Transverse colon (tissue), 4 donors: ENCODE measurements at regions not wholly inside any gene's neighbourhood (a gene's known extent, or its start where the extent isn't known, plus 50 kb on each side); places are given as distances from the start of the nearest gene placed in this dataset.
"Not testable (repeated sequence)": the region's sequence is repeated elsewhere in the genome, so short reads cannot be mapped to it uniquely, and the experiment has no call there.

Experiments used
- DNase-seq: peaks from one replicate; pipeline ENCODE4 v3.0.0-alpha.2; 2019
- H3K27ac ChIP-seq, 4 donors: fragments of 200-600 bp; sonication (generic); 2 replicates each; pipeline ENCODE4 v1.5.1; 2016 to 2018; ENCODE audit warnings: inconsistent platforms in 4 of 4
- H3K27me3 ChIP-seq: fragments of 200-600 bp; sonication (generic); 2 replicates; pipeline ENCODE4 v1.5.1; 2017; ENCODE audit warnings: inconsistent platforms
- H3K36me3 ChIP-seq, 4 donors: fragments of 200-600 bp; sonication (generic); 2 replicates each; pipeline ENCODE4 v1.5.1; 2017 to 2019; ENCODE audit warnings: inconsistent platforms in 4 of 4
- H3K4me1 ChIP-seq, 4 donors: fragments of 200-600 bp; sonication (generic); 2 replicates each; pipeline ENCODE4 v1.5.1; 2017 to 2020; ENCODE audit warnings: inconsistent platforms in 4 of 4
- H3K4me3 ChIP-seq, 4 donors: fragments of 200-600 bp; sonication (generic); 1 replicate in 1 of 4; 2 replicates in 3 of 4; pipeline versions ENCODE4 v1.5.1 to v1.6.1; 2017 to 2019; ENCODE audit warnings: inconsistent platforms in 4 of 4
- H3K9me3 ChIP-seq, 2 donors: fragments of 200-600 bp; sonication (generic); 2 replicates each; pipeline ENCODE4 v1.5.1; 2017 to 2019; ENCODE audit warnings: inconsistent platforms in 2 of 2
- CTCF ChIP-seq, 5 experiments: fragments of 200-600 bp in 3 of 5; fragments of 450-650 bp in 2 of 5; sonication (generic) in 3 of 5; IDR thresholded peaks; 1 replicate in 2 of 5; 2 replicates in 3 of 5; pipeline ENCODE4 v1.5.1; 2016 to 2017; ENCODE audit warnings: antibody characterized with exemption in 5 of 5, inconsistent platforms in 3 of 5, mild to moderate bottlenecking in 2 of 5, moderate library complexity in 1 of 5
- EP300 ChIP-seq: sonication (generic); formaldehyde crosslinking; IDR thresholded peaks from one replicate; pipeline ENCODE4 v1.6.1; 2017; ENCODE audit warnings: antibody characterized with exemption, low read depth
- POLR2A ChIP-seq: fragments of 450-650 bp; IDR thresholded peaks from one replicate; pipeline ENCODE4 v1.6.1; 2016; ENCODE audit warnings: antibody characterized with exemption, mild to moderate bottlenecking, moderate library complexity
- POLR2AphosphoS5 ChIP-seq, 3 donors: sonication (generic); formaldehyde crosslinking; IDR thresholded peaks; one replicate each; pipeline ENCODE4 v1.6.1; 2016; ENCODE audit warnings: antibody characterized with exemption in 3 of 3
- WGBS, 2 donors: methylation state at CpG; one replicate each; pipeline ENCODE4 v1.1.5; 2018; ENCODE audit warnings: low coverage in 1 of 2; 5-methylcytosine and 5-hydroxymethylcytosine counted together
- in situ Hi-C, 4 donors: fragments of 200-750 bp; cut with MboI; loops; one replicate each; pipeline versions ENCODE4 v1.15.0 to v1.15.1; 2017; ENCODE audit warnings: low sequenced_read_pairs in 3 of 4, low pct_ligation_motif_present in 1 of 4, low pct_unique_long_range_greater_than_20kb in 1 of 4
- intact Hi-C: fragments of 100-400 bp; cut with DNase I; formaldehyde crosslinking; loops from one replicate; pipeline ENCODE4 v1.15.1; 2023; ENCODE audit warnings: low total_unique reads

- Histone ChIP-seq H3K4me1 (no peaks in the 10 kb centered on the region), H3K27me3 (no peaks in the 10 kb centered on the region), H3K27ac (no peak overlapping the region), H3K9me3 (no peaks in the 10 kb centered on the region), H3K4me3 (no peak overlapping the region), H3K36me3 (no peaks in the 10 kb centered on the region)
- intact Hi-C loops (no loop called here), in situ Hi-C loops (no loop called here)
- no peak for DNase-seq
- WGBS, 2 donors: 93 to 96% methylated on average over 3 of the region's 3 CpGs
- TF ChIP-seq POLR2A (no peak), CTCF (IDR thresholded peaks at IDR 0.05) (no peak), POLR2AphosphoS5 (IDR thresholded peaks at IDR 0.05) (no peak), EP300 (no peak)
These were observed 247.1 kb upstream of the GRIK2 start for GRCh38 chr6:101146389-101146788.

GRCh38 chr6:101150226-101150625 is 243.3 kb upstream of the GRIK2 start:
- in situ Hi-C loops: no loop called here
- Histone ChIP-seq H3K9me3 (no peaks in the 10 kb centered on the region), H3K36me3 (no peaks in the 10 kb centered on the region), H3K4me3 (no peak overlapping the region), H3K27me3 (no peaks in the 10 kb centered on the region), H3K27ac (no peak overlapping the region), H3K4me1 (no peaks in the 10 kb centered on the region)
- TF ChIP-seq EP300 (no peak), CTCF (IDR thresholded peaks at IDR 0.05) (no peak), POLR2AphosphoS5 (IDR thresholded peaks at IDR 0.05) (no peak), POLR2A (no peak)
- DNase-seq: no peak
- intact Hi-C loops: no loop called here

GRCh38 chr6:101157638-101158037 is 235.9 kb upstream of the GRIK2 start:
- intact Hi-C loops, in situ Hi-C loops, H3K27ac ChIP-seq, DNase-seq, H3K4me3 ChIP-seq, H3K4me1 ChIP-seq, H3K36me3 ChIP-seq, H3K27me3 ChIP-seq, H3K9me3 ChIP-seq: not testable (repeated sequence)
- WGBS, 2 donors: 96 to 100% methylated on average over 1 to 11 of the region's 11 CpGs

GRCh38 chr6:101163611-101164010 is 229.9 kb upstream of the GRIK2 start:
- H3K36me3 ChIP-seq: no peaks in the 10 kb centered on the region

More at GRCh38 chr6:101163611-101164010, 229.9 kb upstream of the GRIK2 start:
- Histone ChIP-seq H3K4me1 (no peaks in the 10 kb centered on the region), H3K4me3 (no peak overlapping the region), H3K9me3 (no peaks in the 10 kb centered on the region), H3K27me3 (no peaks in the 10 kb centered on the region), H3K27ac (no peak overlapping the region)
- intact Hi-C loops: no loop called here
- DNase-seq: no peak
- TF ChIP-seq POLR2AphosphoS5 (IDR thresholded peaks at IDR 0.05): no peak
- TF ChIP-seq EP300: no peak
- no peak for TF ChIP-seq CTCF (IDR thresholded peaks at IDR 0.05)
- TF ChIP-seq POLR2A: no peak
- 40 to 66% methylated on average over 3 of the region's 3 CpGs for whole genome bisulfite sequencing, 2 donors
- in situ Hi-C loops: no loop called here
